Suprapubic skin (tissue), 3 donors: ENCODE measurements at regions not wholly inside any gene's neighbourhood (a gene's known extent, or its start where the extent isn't known, plus 50 kb on each side); places are given as distances from the start of the nearest gene placed in this dataset.

Experiments used
- POLR2A ChIP-seq, 2 donors: fragments of 450-650 bp; IDR thresholded peaks; one replicate each; pipeline ENCODE4 v1.6.1; 2017; ENCODE audit warnings: antibody characterized with exemption in 2 of 2, mild to moderate bottlenecking in 2 of 2, moderate library complexity in 2 of 2
- TF ChIP-seq, protein P1 (sequence below), 2 donors: fragments of 200-600 bp in 1 of 2; fragments of 450-650 bp in 1 of 2; sonication (generic) in 1 of 2; IDR thresholded peaks; one replicate each; pipeline ENCODE4 v1.5.1; 2016 to 2019; ENCODE audit warnings: antibody characterized with exemption in 2 of 2, mild to moderate bottlenecking in 1 of 2, moderate library complexity in 1 of 2

DNA sequence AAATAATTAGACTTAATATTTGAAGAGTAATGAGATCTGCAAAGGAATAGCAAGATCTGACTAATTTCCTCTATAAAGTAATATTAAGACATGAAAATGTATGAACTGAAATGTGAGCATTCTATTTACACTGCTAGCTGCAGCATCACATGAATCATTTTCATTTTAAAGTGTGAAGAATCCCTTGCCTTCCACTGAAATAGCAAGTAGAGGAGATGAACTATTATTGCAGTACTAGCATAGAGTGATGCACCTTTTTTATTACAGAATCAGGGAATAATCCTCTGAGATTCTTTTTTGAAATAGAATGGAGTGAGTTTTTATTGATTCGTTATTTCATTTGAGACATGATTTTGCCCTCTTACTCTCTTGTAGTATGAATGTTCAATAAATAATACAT lies 281.9 kb upstream of the NAV3 start:
- TF ChIP-seq POLR2A (IDR thresholded peaks at IDR 0.05) = no peak
- TF ChIP-seq, protein P1, sequence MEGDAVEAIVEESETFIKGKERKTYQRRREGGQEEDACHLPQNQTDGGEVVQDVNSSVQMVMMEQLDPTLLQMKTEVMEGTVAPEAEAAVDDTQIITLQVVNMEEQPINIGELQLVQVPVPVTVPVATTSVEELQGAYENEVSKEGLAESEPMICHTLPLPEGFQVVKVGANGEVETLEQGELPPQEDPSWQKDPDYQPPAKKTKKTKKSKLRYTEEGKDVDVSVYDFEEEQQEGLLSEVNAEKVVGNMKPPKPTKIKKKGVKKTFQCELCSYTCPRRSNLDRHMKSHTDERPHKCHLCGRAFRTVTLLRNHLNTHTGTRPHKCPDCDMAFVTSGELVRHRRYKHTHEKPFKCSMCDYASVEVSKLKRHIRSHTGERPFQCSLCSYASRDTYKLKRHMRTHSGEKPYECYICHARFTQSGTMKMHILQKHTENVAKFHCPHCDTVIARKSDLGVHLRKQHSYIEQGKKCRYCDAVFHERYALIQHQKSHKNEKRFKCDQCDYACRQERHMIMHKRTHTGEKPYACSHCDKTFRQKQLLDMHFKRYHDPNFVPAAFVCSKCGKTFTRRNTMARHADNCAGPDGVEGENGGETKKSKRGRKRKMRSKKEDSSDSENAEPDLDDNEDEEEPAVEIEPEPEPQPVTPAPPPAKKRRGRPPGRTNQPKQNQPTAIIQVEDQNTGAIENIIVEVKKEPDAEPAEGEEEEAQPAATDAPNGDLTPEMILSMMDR (IDR thresholded peaks at IDR 0.05) = no peak
